ENCODE measurements at regions not wholly inside any gene's neighbourhood (a gene's known extent, or its start where the extent isn't known, plus 50 kb on each side); places are given as distances from the start of the nearest gene placed in this dataset.

GRCh38 chr1:228955691-228956090 lies 220.4 kb downstream of the RHOU start:
- H3K4me1 Mint-ChIP-seq (ENCODE audit: low read depth in 2 of 2) = no peaks in the 10 kb centered on the region
- ATAC-seq (no peak), DNase-seq (ENCODE audit: low spot score) (no peak)
- no peak overlapping the region for H3K4me3 Mint-ChIP-seq
- H3K36me3 Mint-ChIP-seq = no peaks in the 10 kb centered on the region
- no peaks in the 10 kb centered on the region for H3K27me3 Mint-ChIP-seq
- H3K27ac Mint-ChIP-seq = no peak overlapping the region
- no peaks in the 10 kb centered on the region for H3K9me3 Mint-ChIP-seq

- no peak overlapping the region for H3K27ac Mint-ChIP-seq
- no peaks in the 10 kb centered on the region for H3K4me1 Mint-ChIP-seq (ENCODE audit: low read depth in 2 of 2)
- DNase-seq (ENCODE audit: low spot score) = no peak
- H3K4me3 Mint-ChIP-seq = no peak overlapping the region
- no peak for ATAC-seq
- no peaks in the 10 kb centered on the region for H3K9me3 Mint-ChIP-seq
- no peaks in the 10 kb centered on the region for H3K36me3 Mint-ChIP-seq
- no peaks in the 10 kb centered on the region for H3K27me3 Mint-ChIP-seq
Measured at GRCh38 chr1:228956864-228957263, 221.6 kb downstream of the RHOU start.

- no peak for ATAC-seq
- H3K27me3 Mint-ChIP-seq = no peaks in the 10 kb centered on the region
- H3K9me3 Mint-ChIP-seq = no peaks in the 10 kb centered on the region
Measured at GRCh38 chr1:228957535-228957934, 222.3 kb downstream of the RHOU start.

DNA sequence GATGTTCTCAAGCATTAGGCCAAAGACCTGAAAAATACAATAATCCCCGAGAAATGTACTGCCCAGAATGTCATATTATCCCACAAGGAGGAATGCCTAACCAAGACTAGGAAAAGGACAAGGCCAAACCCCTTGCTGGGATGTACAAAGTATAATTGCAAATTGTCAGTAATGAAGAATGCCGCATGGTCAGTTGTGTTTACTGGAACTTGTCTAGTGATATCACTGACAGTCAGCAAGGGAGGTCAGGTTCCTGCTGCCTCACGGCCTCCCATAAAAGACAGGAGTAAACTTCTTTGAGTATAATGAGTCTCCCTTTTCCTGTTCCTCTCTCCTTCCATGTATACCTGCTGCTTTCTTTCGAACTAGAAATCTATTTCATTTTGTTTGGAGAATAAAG lies 222.8 kb downstream of the RHOU start:
- H3K36me3 Mint-ChIP-seq = no peaks in the 10 kb centered on the region
- no peak overlapping the region for H3K27ac Mint-ChIP-seq
- no peaks in the 10 kb centered on the region for H3K9me3 Mint-ChIP-seq
- no peaks in the 10 kb centered on the region for H3K27me3 Mint-ChIP-seq
- no peaks in the 10 kb centered on the region for H3K4me1 Mint-ChIP-seq (ENCODE audit: low read depth in 2 of 2)
- H3K4me3 Mint-ChIP-seq = no peak overlapping the region
- ATAC-seq = no peak
- DNase-seq (ENCODE audit: low spot score) = no peak

More at GRCh38 chr1:228957535-228957934, 222.3 kb downstream of the RHOU start:
- H3K27ac Mint-ChIP-seq = no peak overlapping the region
- no peak overlapping the region for H3K4me3 Mint-ChIP-seq
- H3K4me1 Mint-ChIP-seq (ENCODE audit: low read depth in 2 of 2) = no peaks in the 10 kb centered on the region
- DNase-seq (ENCODE audit: low spot score) = no peak
- no peaks in the 10 kb centered on the region for H3K36me3 Mint-ChIP-seq

GRCh38 chr1:228958741-228959140 lies 223.5 kb downstream of the RHOU start:
- Mint-ChIP-seq H3K27me3 (no peaks in the 10 kb centered on the region), H3K4me3 (no peak overlapping the region), H3K4me1 (ENCODE audit: low read depth in 2 of 2) (no peaks in the 10 kb centered on the region), H3K9me3 (no peaks in the 10 kb centered on the region), H3K27ac (no peak overlapping the region), H3K36me3 (no peaks in the 10 kb centered on the region)
- DNase-seq (ENCODE audit: low spot score) = no peak
- ATAC-seq = no peak

DNA sequence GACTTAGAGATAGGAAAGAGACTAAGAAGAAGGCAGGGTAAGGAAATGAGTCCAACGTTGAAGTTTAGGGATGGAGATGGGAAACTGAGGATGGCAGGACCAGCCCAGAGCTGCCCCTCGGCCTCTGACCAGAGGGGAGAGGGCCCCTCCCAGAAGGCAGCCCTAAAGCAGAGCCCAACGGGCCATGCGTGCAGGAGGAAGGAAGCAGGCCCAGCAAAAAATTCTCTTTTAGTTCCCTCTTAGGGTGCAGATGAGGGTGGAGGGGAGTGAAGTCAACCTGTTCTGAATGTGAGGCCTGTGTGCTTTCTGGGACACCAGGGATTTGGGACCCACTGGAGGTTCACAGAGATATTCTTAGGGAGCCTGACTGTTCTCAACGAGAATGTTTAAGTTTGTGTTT lies 225.4 kb downstream of the RHOU start:
- ATAC-seq (no peak), DNase-seq (ENCODE audit: low spot score) (peak; percentile 26)
- Mint-ChIP-seq H3K36me3 (no peaks in the 10 kb centered on the region), H3K9me3 (no peaks in the 10 kb centered on the region), H3K4me3 (no peak overlapping the region), H3K27me3 (no peaks in the 10 kb centered on the region), H3K27ac (no peak overlapping the region), H3K4me1 (ENCODE audit: low read depth in 2 of 2) (no peaks in the 10 kb centered on the region)

- no peaks in the 10 kb centered on the region for H3K9me3 Mint-ChIP-seq
- H3K27ac Mint-ChIP-seq = no peak overlapping the region
- H3K4me3 Mint-ChIP-seq = no peak overlapping the region
- no peaks in the 10 kb centered on the region for H3K4me1 Mint-ChIP-seq (ENCODE audit: low read depth in 2 of 2)
- no peak for DNase-seq (ENCODE audit: low spot score)
- no peaks in the 10 kb centered on the region for H3K27me3 Mint-ChIP-seq
- ATAC-seq = no peak
- H3K36me3 Mint-ChIP-seq = no peaks in the 10 kb centered on the region
Measured at GRCh38 chr1:228961511-228961910, 226.2 kb downstream of the RHOU start.

DNA sequence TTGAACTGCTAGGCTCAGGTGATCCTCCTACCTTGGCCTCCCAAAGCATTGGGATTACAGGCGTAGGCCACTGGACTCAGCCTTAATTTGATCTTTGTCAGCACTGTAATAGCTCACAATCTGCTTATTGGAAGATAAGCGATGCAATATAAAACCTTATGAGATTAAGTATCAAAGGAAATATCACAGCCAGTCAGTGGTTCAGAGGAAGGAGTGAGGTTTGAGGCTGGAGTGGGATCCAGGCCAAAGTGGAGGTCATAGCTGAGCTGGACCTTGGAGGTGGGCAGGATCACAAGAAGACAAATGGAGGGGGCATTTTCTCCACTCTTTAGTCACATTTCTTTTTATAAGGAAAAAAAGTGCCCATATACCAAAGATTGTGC lies 228.5 kb downstream of the RHOU start:
- Mint-ChIP-seq H3K4me1 (ENCODE audit: low read depth in 2 of 2) (no peaks in the 10 kb centered on the region), H3K27ac (no peak overlapping the region), H3K27me3 (no peaks in the 10 kb centered on the region), H3K4me3 (no peak overlapping the region), H3K9me3 (no peaks in the 10 kb centered on the region), H3K36me3 (no peaks in the 10 kb centered on the region)
- ATAC-seq (no peak), DNase-seq (ENCODE audit: low spot score) (no peak)

DNA sequence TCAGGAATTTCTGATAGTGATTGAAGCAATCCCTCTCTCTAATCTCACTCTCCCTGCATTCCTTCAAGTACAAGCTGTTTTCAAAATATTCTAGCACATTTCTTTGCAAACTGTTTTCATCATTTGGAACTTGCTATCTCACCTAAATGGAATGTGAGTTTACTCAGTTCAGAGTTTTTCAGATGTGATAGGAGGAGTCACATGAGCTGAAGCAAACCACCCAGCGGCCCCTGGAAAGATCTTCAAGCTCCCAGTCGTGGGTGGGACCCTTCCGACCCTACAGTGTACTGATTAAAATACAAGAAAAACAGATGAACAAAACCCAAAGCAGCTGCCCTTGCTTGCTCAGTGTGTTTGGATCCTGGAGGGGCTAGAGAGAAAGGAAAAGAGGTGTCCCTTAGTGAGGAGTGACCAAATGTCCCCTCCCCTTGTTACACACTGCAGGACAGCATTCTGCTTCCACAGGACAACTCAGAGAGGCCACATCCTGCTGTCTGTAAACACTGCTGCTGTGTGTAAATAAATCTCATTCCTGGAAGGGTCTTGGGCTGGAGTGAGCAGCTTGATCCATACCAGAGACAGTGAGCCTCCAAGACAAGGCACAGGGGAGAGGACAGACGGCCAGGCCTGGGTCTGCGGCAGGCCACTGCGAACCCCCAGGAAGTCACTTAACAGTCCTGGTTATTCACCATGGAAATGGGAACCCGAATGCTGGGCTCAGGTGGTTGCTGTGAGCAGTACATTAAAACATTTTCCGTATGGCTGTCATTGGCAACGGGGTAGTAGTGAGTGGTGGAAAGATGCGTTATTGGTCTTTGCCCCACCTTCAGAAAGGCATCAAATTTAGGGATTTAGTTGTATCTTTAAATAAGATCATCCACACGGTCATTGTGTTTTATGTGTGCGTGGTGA lies 229.2 kb downstream of the RHOU start:
- Mint-ChIP-seq H3K4me1 (ENCODE audit: low read depth in 2 of 2) (no peaks in the 10 kb centered on the region), H3K27ac (no peak overlapping the region), H3K27me3 (no peaks in the 10 kb centered on the region), H3K9me3 (no peaks in the 10 kb centered on the region), H3K4me3 (no peak overlapping the region), H3K36me3 (no peaks in the 10 kb centered on the region)
- DNase-seq (ENCODE audit: low spot score) (no peak), ATAC-seq (no peak)

DNA sequence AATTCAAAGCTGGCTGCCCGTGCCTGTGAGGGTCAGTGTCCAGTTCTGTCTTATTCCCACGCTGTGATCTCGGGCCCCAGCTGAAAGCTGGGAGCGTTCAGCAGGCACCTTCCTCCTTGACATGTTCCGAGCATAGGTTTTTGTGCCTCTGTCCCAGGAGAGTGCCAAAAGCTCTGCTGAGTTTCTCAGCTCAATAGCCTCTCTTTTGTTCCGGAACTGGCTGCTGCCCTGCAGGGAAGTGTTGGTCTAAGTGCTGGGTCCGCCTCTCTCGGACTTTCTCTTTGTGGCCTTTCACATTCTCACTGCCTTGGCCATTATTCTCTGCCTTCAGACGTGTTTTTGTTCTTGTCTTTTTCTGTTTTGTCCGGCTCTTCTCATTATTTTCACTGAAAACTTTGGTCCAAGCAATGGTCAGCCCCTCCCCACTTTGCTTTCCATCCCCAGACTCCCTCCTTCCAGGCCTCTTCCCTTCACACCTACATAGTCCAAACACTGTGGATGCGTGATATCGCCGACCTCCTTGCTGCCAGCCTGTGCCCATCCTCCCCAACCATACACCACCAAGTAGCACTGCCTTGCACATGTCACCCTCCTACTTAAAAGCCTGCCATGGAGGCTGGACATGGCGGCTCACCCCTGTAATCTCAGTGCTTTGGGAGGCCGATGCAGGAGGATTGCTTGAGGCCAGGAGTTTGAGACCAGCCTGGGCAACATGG lies 233.8 kb downstream of the RHOU start:
- H3K4me1 Mint-ChIP-seq (ENCODE audit: low read depth in 2 of 2) = no peaks in the 10 kb centered on the region
- H3K27me3 Mint-ChIP-seq = no peaks in the 10 kb centered on the region
- H3K9me3 Mint-ChIP-seq = no peaks in the 10 kb centered on the region
- no peak for DNase-seq (ENCODE audit: low spot score)
- no peak overlapping the region for H3K27ac Mint-ChIP-seq
- no peaks in the 10 kb centered on the region for H3K36me3 Mint-ChIP-seq
- no peak overlapping the region for H3K4me3 Mint-ChIP-seq
- ATAC-seq = no peak

- H3K4me1 Mint-ChIP-seq (ENCODE audit: low read depth in 2 of 2) = no peaks in the 10 kb centered on the region
- no peaks in the 10 kb centered on the region for H3K36me3 Mint-ChIP-seq
- no peak for DNase-seq (ENCODE audit: low spot score)
- ATAC-seq = no peak
- H3K4me3 Mint-ChIP-seq = no peak overlapping the region
- H3K27ac Mint-ChIP-seq = no peak overlapping the region
- no peaks in the 10 kb centered on the region for H3K9me3 Mint-ChIP-seq
- no peaks in the 10 kb centered on the region for H3K27me3 Mint-ChIP-seq
Measured at GRCh38 chr1:228969953-228970800, 234.9 kb downstream of the RHOU start.

- H3K36me3 Mint-ChIP-seq = no peaks in the 10 kb centered on the region
- ATAC-seq (no peak), DNase-seq (ENCODE audit: low spot score) (no peak)
- H3K27ac Mint-ChIP-seq = no peak overlapping the region
- peaks cover 0 to 4% of the 10 kb centered on the region in 2 donors for H3K27me3 Mint-ChIP-seq
- no peak overlapping the region for H3K4me3 Mint-ChIP-seq
- H3K4me1 Mint-ChIP-seq (ENCODE audit: low read depth in 2 of 2) = no peaks in the 10 kb centered on the region
- H3K9me3 Mint-ChIP-seq = no peaks in the 10 kb centered on the region
Measured at GRCh38 chr1:228972576-228972975, 237.3 kb downstream of the RHOU start.

GRCh38 chr1:228974273-228974672 lies 239.0 kb downstream of the RHOU start:
- no peak for DNase-seq (ENCODE audit: low spot score)
- no peak for ATAC-seq

More at GRCh38 chr1:228974273-228974672, 239.0 kb downstream of the RHOU start:
- Mint-ChIP-seq H3K4me1 (ENCODE audit: low read depth in 2 of 2) (no peaks in the 10 kb centered on the region), H3K9me3 (no peaks in the 10 kb centered on the region), H3K36me3 (no peaks in the 10 kb centered on the region), H3K27me3 (peaks cover 0 to 8% of the 10 kb centered on the region in 2 donors), H3K4me3 (no peak overlapping the region), H3K27ac (no peak overlapping the region)

Data from natural killer cell treated with Interleukin-12 subunit alpha and Interleukin-12 subunit beta and Interleukin-15 and Interleukin-18, amount 100 ng/mL, for 72 hours (primary cell).